ENCODE measurements at regions not wholly inside any gene's neighbourhood (a gene's known extent, or its start where the extent isn't known, plus 50 kb on each side); places are given as distances from the start of the nearest gene placed in this dataset.

DNA sequence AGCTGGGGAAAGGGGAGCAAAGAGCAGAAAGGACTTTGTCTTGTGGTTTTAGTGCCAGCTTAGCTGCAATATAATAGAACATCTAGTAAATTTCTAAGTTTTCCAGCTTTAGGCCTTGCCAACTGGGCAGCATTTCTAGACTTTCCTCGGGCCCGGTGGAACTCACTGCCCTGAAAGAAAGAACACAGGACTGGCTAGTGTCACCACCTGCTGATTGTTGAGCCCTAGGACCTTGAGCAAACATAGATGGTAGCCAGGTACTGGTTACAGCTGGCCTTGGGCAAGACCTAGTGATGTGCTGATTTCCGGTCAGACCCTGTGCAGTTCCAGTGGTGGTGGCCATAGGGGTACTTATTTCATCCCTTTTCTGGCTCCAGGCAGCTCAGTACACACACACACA is 753.2 kb upstream of the B3GALT2 start:
- no peak for ATAC-seq
- Histone ChIP-seq H3K27ac (ENCODE audit: low read length) (no peak overlapping the region), H3K4me1 (ENCODE audit: control insufficient read depth, insufficient read depth, low read length) (no peaks in the 10 kb centered on the region), H3K9me3 (ENCODE audit: control insufficient read depth, insufficient read depth, low read length) (no peaks in the 10 kb centered on the region), H3K4me3 (ENCODE audit: low read length) (no peak overlapping the region), H3K36me3 (ENCODE audit: control insufficient read depth, insufficient read depth, low read length) (no peaks in the 10 kb centered on the region), H3K27me3 (ENCODE audit: control insufficient read depth, insufficient read depth, low read length) (no peaks in the 10 kb centered on the region)
- Mint-ChIP-seq H3K36me3 (no peaks in the 10 kb centered on the region), H3K27me3 (ENCODE audit: low read depth in 2 of 2) (no peaks in the 10 kb centered on the region), H3K27ac (no peak overlapping the region), H3K4me1 (no peaks in the 10 kb centered on the region), H3K4me3 (no peak overlapping the region), H3K9me3 (peaks cover 3 to 9% of the 10 kb centered on the region in 2 donors)
- DNase-seq = no peak
- intact Hi-C loops (cut with micrococcal nuclease) = no loop called here
- 97% methylated on average over 3 of the region's 3 CpGs for WGBS (ENCODE audit: insufficient coverage)
- TF ChIP-seq CTCF (IDR thresholded peaks at IDR 0.05) = no peak

DNA sequence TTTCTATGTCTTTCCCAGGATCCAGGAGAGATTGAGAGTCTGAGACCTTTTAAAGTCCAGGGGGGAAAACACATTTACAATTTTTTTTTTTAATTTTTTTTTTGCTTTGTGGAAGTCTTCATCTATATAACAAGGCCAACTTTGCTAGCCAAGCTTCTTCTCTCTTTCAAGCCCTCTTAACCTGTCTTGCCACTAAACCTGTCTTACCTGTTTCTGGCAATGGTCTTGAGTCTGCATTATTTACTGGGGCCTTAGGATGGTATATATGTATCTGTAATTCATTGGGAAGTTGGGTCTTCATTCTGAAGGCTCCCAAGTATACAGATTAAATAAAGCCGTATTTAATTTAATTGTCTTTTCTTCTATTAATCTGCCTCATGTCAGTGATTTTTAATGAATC is 750.9 kb upstream of the B3GALT2 start:
- DNase-seq (no peak), ATAC-seq (no peak)
- H3K4me3 Mint-ChIP-seq = no peak overlapping the region
- TF ChIP-seq CTCF (IDR thresholded peaks at IDR 0.05) = no peak
- intact Hi-C loops (cut with micrococcal nuclease) = no loop called here
- Histone ChIP-seq H3K27ac (ENCODE audit: low read length) (no peak overlapping the region), H3K27me3 (ENCODE audit: control insufficient read depth, insufficient read depth, low read length) (no peaks in the 10 kb centered on the region), H3K4me3 (ENCODE audit: low read length) (no peak overlapping the region), H3K4me1 (ENCODE audit: control insufficient read depth, insufficient read depth, low read length) (no peaks in the 10 kb centered on the region), H3K36me3 (ENCODE audit: control insufficient read depth, insufficient read depth, low read length) (no peaks in the 10 kb centered on the region), H3K9me3 (ENCODE audit: control insufficient read depth, insufficient read depth, low read length) (no peaks in the 10 kb centered on the region)
- H3K27me3 Mint-ChIP-seq (ENCODE audit: low read depth in 2 of 2) = no peaks in the 10 kb centered on the region
- H3K4me1 Mint-ChIP-seq = no peaks in the 10 kb centered on the region
- H3K36me3 Mint-ChIP-seq = no peaks in the 10 kb centered on the region
- no CpG with 5 or more reads among the region's 1 CpG for WGBS (ENCODE audit: insufficient coverage)
- no peak overlapping the region for H3K27ac Mint-ChIP-seq
- peaks cover 0 to 9% of the 10 kb centered on the region in 2 donors for H3K9me3 Mint-ChIP-seq

GRCh38 chr1:193932979-193933378 is 746.6 kb upstream of the B3GALT2 start:
- no peak overlapping the region for H3K4me3 ChIP-seq (ENCODE audit: low read length)
- Mint-ChIP-seq H3K4me1 (no peaks in the 10 kb centered on the region), H3K27me3 (ENCODE audit: low read depth in 2 of 2) (no peaks in the 10 kb centered on the region), H3K27ac (no peak overlapping the region), H3K9me3 (no peaks in the 10 kb centered on the region), H3K36me3 (no peaks in the 10 kb centered on the region), H3K4me3 (no peak overlapping the region)
- H3K9me3 ChIP-seq (ENCODE audit: control insufficient read depth, insufficient read depth, low read length) = no peaks in the 10 kb centered on the region
- H3K27ac ChIP-seq (ENCODE audit: low read length) = no peak overlapping the region
- no peak for TF ChIP-seq CTCF (IDR thresholded peaks at IDR 0.05)
- DNase-seq (no peak), ATAC-seq (no peak)
- intact Hi-C loops (cut with micrococcal nuclease) = no loop called here
- no peaks in the 10 kb centered on the region for H3K36me3 ChIP-seq (ENCODE audit: control insufficient read depth, insufficient read depth, low read length)
- no peaks in the 10 kb centered on the region for H3K27me3 ChIP-seq (ENCODE audit: control insufficient read depth, insufficient read depth, low read length)
- WGBS (ENCODE audit: insufficient coverage) = 100% methylated on average over 1 of the region's 2 CpGs
- H3K4me1 ChIP-seq (ENCODE audit: control insufficient read depth, insufficient read depth, low read length) = no peaks in the 10 kb centered on the region

- intact Hi-C loops (cut with micrococcal nuclease) = no loop called here
- H3K36me3 ChIP-seq (ENCODE audit: control insufficient read depth, insufficient read depth, low read length) = no peaks in the 10 kb centered on the region
- Mint-ChIP-seq H3K9me3 (no peaks in the 10 kb centered on the region), H3K27me3 (ENCODE audit: low read depth in 2 of 2) (no peaks in the 10 kb centered on the region), H3K27ac (no peak overlapping the region), H3K4me3 (no peak overlapping the region), H3K36me3 (no peaks in the 10 kb centered on the region), H3K4me1 (no peaks in the 10 kb centered on the region)
- no peak overlapping the region for H3K4me3 ChIP-seq (ENCODE audit: low read length)
- H3K27me3 ChIP-seq (ENCODE audit: control insufficient read depth, insufficient read depth, low read length) = no peaks in the 10 kb centered on the region
- no peak overlapping the region for H3K27ac ChIP-seq (ENCODE audit: low read length)
- WGBS (ENCODE audit: insufficient coverage) = 91% methylated on average over 6 of the region's 8 CpGs
- no peak for DNase-seq
- peaks cover 6% of the 10 kb centered on the region for H3K9me3 ChIP-seq (ENCODE audit: control insufficient read depth, insufficient read depth, low read length)
- H3K4me1 ChIP-seq (ENCODE audit: control insufficient read depth, insufficient read depth, low read length) = no peaks in the 10 kb centered on the region
- no peak for ATAC-seq
- TF ChIP-seq CTCF (IDR thresholded peaks at IDR 0.05) = no peak
Observed at GRCh38 chr1:193931356-193931755, 744.9 kb upstream of the B3GALT2 start.

All from natural killer cell (primary cell).